Breast epithelium (tissue), 4 donors: ENCODE measurements at regions not wholly inside any gene's neighbourhood (a gene's known extent, or its start where the extent isn't known, plus 50 kb on each side); places are given as distances from the start of the nearest gene placed in this dataset.

Source experiments
- DNase-seq, 2 donors: peaks; one replicate each; pipeline ENCODE4 v3.0.0-alpha.2; 2019; ENCODE audit warnings: low spot score in 2 of 2
- H3K27ac ChIP-seq, 2 donors: fragments of 200-600 bp; sonication (generic) in 1 of 2; one replicate each; pipeline ENCODE4 v1.5.1; 2016 to 2019; ENCODE audit warnings: mild to moderate bottlenecking in 1 of 2
- H3K27me3 ChIP-seq, 2 donors: fragments of 200-600 bp; sonication (generic) in 1 of 2; one replicate each; pipeline versions ENCODE4 v1.5.1 to v1.6.0; 2017 to 2019; ENCODE audit warnings: control low read depth in 1 of 2, mild to moderate bottlenecking in 1 of 2
- H3K36me3 ChIP-seq: fragments of 200-600 bp; one replicate; pipeline ENCODE4 v1.5.1; 2019
- H3K4me1 ChIP-seq, 2 donors: fragments of 200-600 bp; sonication (generic); one replicate each; pipeline ENCODE4 v1.5.1; 2016 to 2019; ENCODE audit warnings: control low read depth in 1 of 2
- H3K4me3 ChIP-seq, 3 donors: fragments of 200-600 bp; sonication (generic); 1 replicate in 2 of 3; 2 replicates in 1 of 3; pipeline ENCODE4 v1.5.1; 2016 to 2019; ENCODE audit warnings: mild to moderate bottlenecking in 3 of 3, moderate library complexity in 2 of 3
- H3K9me3 ChIP-seq, 2 donors: fragments of 200-600 bp; sonication (generic) in 1 of 2; one replicate each; pipeline ENCODE4 v1.5.1; 2016 to 2019; ENCODE audit warnings: control low read depth in 1 of 2
- POLR2A ChIP-seq: fragments of 450-650 bp; IDR thresholded peaks from one replicate; pipeline ENCODE4 v1.6.1; 2016; ENCODE audit warnings: antibody characterized with exemption, mild to moderate bottlenecking, moderate library complexity
- POLR2AphosphoS5 ChIP-seq, 3 donors: sonication (generic); formaldehyde crosslinking; IDR thresholded peaks; one replicate each; pipeline ENCODE4 v1.6.1; 2017; ENCODE audit warnings: antibody characterized with exemption in 3 of 3
- intact Hi-C: fragments of 100-400 bp; cut with DNase I; formaldehyde crosslinking; loops from one replicate; pipeline ENCODE4 v1.15.1; 2023; ENCODE audit warnings: low total_unique reads
- TF ChIP-seq, protein P1 (sequence below), 3 donors: fragments of 450-650 bp; IDR thresholded peaks; one replicate each; pipeline ENCODE4 v1.5.1; 2016 to 2017; ENCODE audit warnings: antibody characterized with exemption in 3 of 3, mild to moderate bottlenecking in 3 of 3, moderate library complexity in 3 of 3

DNA sequence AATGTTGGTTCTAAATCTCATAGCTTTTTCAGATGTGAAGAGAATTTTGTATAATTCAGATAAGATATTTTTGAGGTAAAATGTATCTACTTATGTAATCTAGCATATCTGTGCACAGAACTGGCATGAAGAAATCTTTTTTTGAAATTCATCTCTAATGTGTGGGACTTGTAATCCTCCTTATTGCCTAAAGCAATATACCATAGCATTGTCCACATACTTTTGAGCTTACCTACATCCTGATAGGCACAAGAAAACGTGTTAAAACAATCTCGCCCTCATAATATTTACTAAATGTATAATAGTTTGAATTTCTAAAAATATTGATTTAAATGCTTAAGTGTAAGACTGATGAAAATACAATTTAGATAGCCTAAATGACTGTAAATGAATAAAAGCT, 1686.5 kb upstream of the ACO1 start:
- TF ChIP-seq POLR2A, result no peak
- TF ChIP-seq POLR2AphosphoS5 (IDR thresholded peaks at IDR 0.05), result no peak
- TF ChIP-seq, protein P1, sequence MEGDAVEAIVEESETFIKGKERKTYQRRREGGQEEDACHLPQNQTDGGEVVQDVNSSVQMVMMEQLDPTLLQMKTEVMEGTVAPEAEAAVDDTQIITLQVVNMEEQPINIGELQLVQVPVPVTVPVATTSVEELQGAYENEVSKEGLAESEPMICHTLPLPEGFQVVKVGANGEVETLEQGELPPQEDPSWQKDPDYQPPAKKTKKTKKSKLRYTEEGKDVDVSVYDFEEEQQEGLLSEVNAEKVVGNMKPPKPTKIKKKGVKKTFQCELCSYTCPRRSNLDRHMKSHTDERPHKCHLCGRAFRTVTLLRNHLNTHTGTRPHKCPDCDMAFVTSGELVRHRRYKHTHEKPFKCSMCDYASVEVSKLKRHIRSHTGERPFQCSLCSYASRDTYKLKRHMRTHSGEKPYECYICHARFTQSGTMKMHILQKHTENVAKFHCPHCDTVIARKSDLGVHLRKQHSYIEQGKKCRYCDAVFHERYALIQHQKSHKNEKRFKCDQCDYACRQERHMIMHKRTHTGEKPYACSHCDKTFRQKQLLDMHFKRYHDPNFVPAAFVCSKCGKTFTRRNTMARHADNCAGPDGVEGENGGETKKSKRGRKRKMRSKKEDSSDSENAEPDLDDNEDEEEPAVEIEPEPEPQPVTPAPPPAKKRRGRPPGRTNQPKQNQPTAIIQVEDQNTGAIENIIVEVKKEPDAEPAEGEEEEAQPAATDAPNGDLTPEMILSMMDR (IDR thresholded peaks at IDR 0.05), result no peak
- intact Hi-C loops, result no loop called here
- Histone ChIP-seq H3K4me3 (no peak overlapping the region), H3K4me1 (no peaks in the 10 kb centered on the region), H3K27me3 (no peaks in the 10 kb centered on the region), H3K36me3 (no peaks in the 10 kb centered on the region), H3K27ac (no peak overlapping the region), H3K9me3 (no peaks in the 10 kb centered on the region)
- no peak for DNase-seq

- DNase-seq, result no peak
- no peaks in the 10 kb centered on the region for H3K4me1 ChIP-seq
- H3K9me3 ChIP-seq, result no peaks in the 10 kb centered on the region
- H3K36me3 ChIP-seq, result no peaks in the 10 kb centered on the region
- intact Hi-C loops, result no loop called here
- no peak overlapping the region for H3K27ac ChIP-seq
- TF ChIP-seq, protein P1 (IDR thresholded peaks at IDR 0.05), result no peak
- no peak for TF ChIP-seq POLR2A
- TF ChIP-seq POLR2AphosphoS5 (IDR thresholded peaks at IDR 0.05), result no peak
- H3K4me3 ChIP-seq, result no peak overlapping the region
- H3K27me3 ChIP-seq, result no peaks in the 10 kb centered on the region
These were observed 1672.9 kb upstream of the ACO1 start for GRCh38 chr9:30711591-30711990.

DNA sequence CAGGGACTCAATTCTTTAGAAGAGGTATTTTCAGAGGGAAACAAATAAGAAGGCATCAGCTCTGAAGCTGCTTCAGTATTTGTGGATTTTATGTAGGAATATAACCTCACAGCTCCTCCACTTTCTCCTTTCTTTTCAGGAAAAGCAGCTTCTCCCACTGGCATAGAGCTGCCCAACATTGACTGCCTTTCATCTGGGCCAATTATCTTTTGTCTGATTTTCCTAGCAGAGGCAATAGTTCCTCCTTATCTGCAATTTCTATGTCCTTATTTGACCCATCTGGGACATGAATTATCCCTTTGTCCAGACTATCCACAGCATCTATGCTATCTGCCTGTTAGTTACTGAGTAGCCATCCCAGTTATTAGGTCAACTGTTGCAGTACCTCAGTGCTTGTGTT, 1671.2 kb upstream of the ACO1 start:
- H3K9me3 ChIP-seq, result no peaks in the 10 kb centered on the region
- H3K4me3 ChIP-seq, result no peak overlapping the region
- intact Hi-C loops, result no loop called here
- H3K4me1 ChIP-seq, result no peaks in the 10 kb centered on the region
- no peak overlapping the region for H3K27ac ChIP-seq
- H3K27me3 ChIP-seq, result no peaks in the 10 kb centered on the region
- TF ChIP-seq, protein P1 (IDR thresholded peaks at IDR 0.05), result no peak
- TF ChIP-seq POLR2AphosphoS5 (IDR thresholded peaks at IDR 0.05) (no peak), POLR2A (no peak)
- H3K36me3 ChIP-seq, result no peaks in the 10 kb centered on the region
- DNase-seq, result no peak

DNA sequence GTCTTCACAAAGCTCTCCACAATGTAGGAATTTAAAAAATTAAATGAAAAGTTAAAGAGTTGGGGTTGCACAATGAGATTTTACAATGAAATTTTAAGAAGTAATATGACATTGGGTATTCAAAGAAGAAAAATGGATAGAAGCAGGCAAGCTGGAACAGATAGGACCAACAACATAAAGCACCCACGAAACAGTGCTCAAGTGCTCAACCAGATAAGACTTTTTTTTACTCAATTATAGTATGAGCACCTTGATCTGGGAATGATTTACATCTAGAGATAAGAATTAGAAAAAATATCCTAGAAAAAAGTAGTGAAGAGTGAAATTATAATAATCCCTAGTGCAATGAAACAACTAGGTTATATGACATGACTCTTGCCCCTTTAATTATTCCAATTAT, 1670.1 kb upstream of the ACO1 start:
- Histone ChIP-seq H3K36me3 (no peaks in the 10 kb centered on the region), H3K4me1 (no peaks in the 10 kb centered on the region), H3K27ac (no peak overlapping the region), H3K9me3 (no peaks in the 10 kb centered on the region), H3K27me3 (no peaks in the 10 kb centered on the region), H3K4me3 (no peak overlapping the region)
- DNase-seq, result no peak
- TF ChIP-seq POLR2AphosphoS5 (IDR thresholded peaks at IDR 0.05) (no peak), POLR2A (no peak)
- TF ChIP-seq, protein P1 (IDR thresholded peaks at IDR 0.05), result no peak
- intact Hi-C loops, result no loop called here

DNA sequence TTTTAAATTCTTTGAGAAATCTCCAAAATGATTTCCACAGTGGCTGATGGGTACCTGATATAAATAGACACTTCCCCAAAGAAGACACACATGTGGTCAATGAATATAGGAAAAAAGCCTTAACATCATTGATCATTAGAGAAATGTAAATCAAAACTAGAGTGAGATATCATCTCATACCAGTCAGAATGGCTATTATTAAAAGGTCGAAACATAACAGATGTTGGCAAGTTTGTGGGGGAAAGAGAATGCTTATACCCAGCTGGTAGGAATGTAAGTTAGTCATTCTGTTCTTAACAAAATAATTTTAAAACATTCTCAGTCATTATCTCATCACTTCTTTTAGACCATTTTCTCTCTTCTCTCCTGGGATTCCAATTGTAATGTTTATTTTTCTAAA, 1666.0 kb upstream of the ACO1 start:
- TF ChIP-seq, protein P1 (IDR thresholded peaks at IDR 0.05), result no peak
- TF ChIP-seq POLR2AphosphoS5 (IDR thresholded peaks at IDR 0.05) (no peak), POLR2A (no peak)
- Histone ChIP-seq H3K27ac (no peak overlapping the region), H3K36me3 (no peaks in the 10 kb centered on the region), H3K4me3 (no peak overlapping the region), H3K9me3 (peaks cover 0 to 3% of the 10 kb centered on the region in 2 donors), H3K27me3 (no peaks in the 10 kb centered on the region), H3K4me1 (no peaks in the 10 kb centered on the region)
- intact Hi-C loops, result no loop called here
- no peak for DNase-seq
